ENCODE measurements at regions not wholly inside any gene's neighbourhood (a gene's known extent, or its start where the extent isn't known, plus 50 kb on each side); places are given as distances from the start of the nearest gene placed in this dataset.

- no peak for TF ChIP-seq ASH2L (IDR thresholded peaks at IDR 0.05; ENCODE audit: borderline replicate concordance, low read depth)
- TF ChIP-seq SPI1 (IDR thresholded peaks at IDR 0.05; ENCODE audit: borderline replicate concordance, insufficient read depth, low read depth, low read length): peak; percentile 97
- no peak for TF ChIP-seq FOXK2 (IDR thresholded peaks at IDR 0.05)
- 0 out of 2 replicates have a peak, but pooled peaks have one; percentile 72 for TF ChIP-seq MEF2A (IDR thresholded peaks at IDR 0.05; ENCODE audit: insufficient read depth, low read depth, low read length)
- peak; percentile 24 for TF ChIP-seq SMAD1 (IDR thresholded peaks at IDR 0.05; ENCODE audit: low read depth, partially characterized antibody)
- no peak for TF ChIP-seq GATAD2B (conservative IDR thresholded peaks at IDR 0.05; ENCODE audit: low read depth)
- peak; percentile 97 for TF ChIP-seq ZNF384 (IDR thresholded peaks at IDR 0.05; ENCODE audit: borderline replicate concordance, low read depth, low read length)
- no peak for TF ChIP-seq HDAC2 (IDR thresholded peaks at IDR 0.05)
- TF ChIP-seq POU2F2 (IDR thresholded peaks at IDR 0.05; ENCODE audit: borderline replicate concordance, low read depth, low read length): peak; percentile 74
- no peak for TF ChIP-seq SMC3 (IDR thresholded peaks at IDR 0.05; ENCODE audit: borderline replicate concordance, low read length)
- no peak for TF ChIP-seq POLR2AphosphoS5 (IDR thresholded peaks at IDR 0.05; ENCODE audit: low read length)
- TF ChIP-seq ZNF622 (IDR thresholded peaks at IDR 0.05): no peak
- peak; percentile 88 for TF ChIP-seq PAX5 (IDR thresholded peaks at IDR 0.05; ENCODE audit: borderline replicate concordance, low read depth, low read length)
- no peak for TF ChIP-seq TCF3 (IDR thresholded peaks at IDR 0.05; ENCODE audit: borderline replicate concordance, insufficient read depth, low read depth, low read length)
- TF ChIP-seq, protein P1, sequence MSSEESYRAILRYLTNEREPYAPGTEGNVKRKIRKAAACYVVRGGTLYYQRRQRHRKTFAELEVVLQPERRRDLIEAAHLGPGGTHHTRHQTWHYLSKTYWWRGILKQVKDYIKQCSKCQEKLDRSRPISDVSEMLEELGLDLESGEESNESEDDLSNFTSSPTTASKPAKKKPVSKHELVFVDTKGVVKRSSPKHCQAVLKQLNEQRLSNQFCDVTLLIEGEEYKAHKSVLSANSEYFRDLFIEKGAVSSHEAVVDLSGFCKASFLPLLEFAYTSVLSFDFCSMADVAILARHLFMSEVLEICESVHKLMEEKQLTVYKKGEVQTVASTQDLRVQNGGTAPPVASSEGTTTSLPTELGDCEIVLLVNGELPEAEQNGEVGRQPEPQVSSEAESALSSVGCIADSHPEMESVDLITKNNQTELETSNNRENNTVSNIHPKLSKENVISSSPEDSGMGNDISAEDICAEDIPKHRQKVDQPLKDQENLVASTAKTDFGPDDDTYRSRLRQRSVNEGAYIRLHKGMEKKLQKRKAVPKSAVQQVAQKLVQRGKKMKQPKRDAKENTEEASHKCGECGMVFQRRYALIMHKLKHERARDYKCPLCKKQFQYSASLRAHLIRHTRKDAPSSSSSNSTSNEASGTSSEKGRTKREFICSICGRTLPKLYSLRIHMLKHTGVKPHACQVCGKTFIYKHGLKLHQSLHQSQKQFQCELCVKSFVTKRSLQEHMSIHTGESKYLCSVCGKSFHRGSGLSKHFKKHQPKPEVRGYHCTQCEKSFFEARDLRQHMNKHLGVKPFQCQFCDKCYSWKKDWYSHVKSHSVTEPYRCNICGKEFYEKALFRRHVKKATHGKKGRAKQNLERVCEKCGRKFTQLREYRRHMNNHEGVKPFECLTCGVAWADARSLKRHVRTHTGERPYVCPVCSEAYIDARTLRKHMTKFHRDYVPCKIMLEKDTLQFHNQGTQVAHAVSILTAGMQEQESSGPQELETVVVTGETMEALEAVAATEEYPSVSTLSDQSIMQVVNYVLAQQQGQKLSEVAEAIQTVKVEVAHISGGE (CRISPR knock-in tag; IDR thresholded peaks at IDR 0.05): no peak
- TF ChIP-seq RUNX3 (IDR thresholded peaks at IDR 0.05; ENCODE audit: low read length): peak; percentile 100
- no peak for TF ChIP-seq NR2C2 (IDR thresholded peaks at IDR 0.05; ENCODE audit: borderline replicate concordance, control insufficient read depth, insufficient read length, low read depth)
- no peak for TF ChIP-seq PKNOX1 (IDR thresholded peaks at IDR 0.05)
- peak; percentile 45; the same call in 1 of the 2 replicates for TF ChIP-seq ZBED1 (IDR thresholded peaks at IDR 0.05; ENCODE audit: borderline replicate concordance)
- no peak for TF ChIP-seq HSF1 (IDR thresholded peaks at IDR 0.05; ENCODE audit: low read depth, low read length)
- no peak for TF ChIP-seq SP1 (IDR thresholded peaks at IDR 0.05; ENCODE audit: low read depth, low read length)
- no peak for TF ChIP-seq WRNIP1 (IDR thresholded peaks at IDR 0.05; ENCODE audit: borderline replicate concordance, low read depth, low read length)
- TF ChIP-seq MTA2 (IDR thresholded peaks at IDR 0.05; ENCODE audit: low read depth): peak; percentile 95
- peak; percentile 84 for TF ChIP-seq BMI1 (IDR thresholded peaks at IDR 0.05; ENCODE audit: borderline replicate concordance)
- TF ChIP-seq RCOR1 (conservative IDR thresholded peaks at IDR 0.05; ENCODE audit: low read depth, low read length): peak; percentile 89; the same call in 1 of the 2 replicates
- peak; percentile 86 for TF ChIP-seq FOXM1 (IDR thresholded peaks at IDR 0.05; ENCODE audit: low read depth, low read length)
These were observed 274.6 kb downstream of the NAF1 start (continued) for GRCh38 chr4:162891788-162892707.

Data from GM12878 (cell line).